ENCODE measurements at regions not wholly inside any gene's neighbourhood (a gene's known extent, or its start where the extent isn't known, plus 50 kb on each side); places are given as distances from the start of the nearest gene placed in this dataset.
A peak's percentile ranks its signal among the peaks of the same experiment; 100 is the strongest.

- Histone ChIP-seq H3K36me3 (no peaks in the 10 kb centered on the region), H3K9me3 (no peaks in the 10 kb centered on the region), H3K27ac (no peak overlapping the region), H3K4me1 (peaks cover 0 to 7% (median 6%) of the 10 kb centered on the region in 6 donors), H3K4me3 (no peak overlapping the region), H3K27me3 (replicated peaks in 1 of 7) (peaks cover 0 to 8% (median 0%) of the 10 kb centered on the region in 7 donors)
- WGBS, 5 donors, result 72 to 81% (median 73%) methylated on average over 7 of the region's 7 CpGs
- TF ChIP-seq POLR2A (IDR thresholded peaks at IDR 0.05) (no peak), POLR2AphosphoS5 (IDR thresholded peaks at IDR 0.05) (no peak), CTCF (IDR thresholded peaks at IDR 0.05 in 8 of 11, conservative IDR thresholded peaks at IDR 0.05 in 3 of 11) (no peak)
- intact Hi-C loops (cut with DNase I; ENCODE audit: low total_unique reads), result loop anchor here (5.0 kb wide), 1 partner anchor 227 kb away; no protein-coding TSS in a partner anchor
- DNase-seq, result no peak
Observed at GRCh38 chr13:26934096-26934495, 173.5 kb upstream of the GPR12 start.

DNA sequence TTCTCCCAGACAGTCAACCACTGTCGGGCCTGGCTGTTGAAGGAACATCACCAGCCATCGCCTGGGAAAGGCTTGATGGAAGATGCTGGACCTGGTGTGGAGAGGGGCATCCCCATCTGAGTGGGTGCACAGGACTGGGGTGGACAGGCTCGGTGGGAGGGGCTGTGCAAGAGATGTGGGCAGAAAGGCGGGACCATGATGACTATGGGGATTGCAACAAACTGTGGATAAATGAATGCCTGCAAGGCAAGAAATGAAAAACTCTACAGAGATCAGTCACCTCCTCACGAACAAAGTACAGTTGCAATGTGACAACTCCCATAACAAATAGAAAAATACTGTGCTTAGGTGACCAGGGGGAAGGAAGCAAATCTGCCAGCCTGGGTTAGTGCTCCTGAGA, 171.9 kb upstream of the GPR12 start:
- Histone ChIP-seq H3K36me3 (no peaks in the 10 kb centered on the region), H3K27ac (no peak overlapping the region), H3K27me3 (replicated peaks in 1 of 7) (peaks cover 0 to 9% (median 0%) of the 10 kb centered on the region in 7 donors), H3K9me3 (no peaks in the 10 kb centered on the region), H3K4me3 (no peak overlapping the region), H3K4me1 (peaks cover 0 to 7% (median 6%) of the 10 kb centered on the region in 6 donors)
- intact Hi-C loops (cut with DNase I; ENCODE audit: low total_unique reads), result loop anchor here (5.0 kb wide), 1 partner anchor 225 kb away; no protein-coding TSS in a partner anchor
- TF ChIP-seq CTCF (IDR thresholded peaks at IDR 0.05 in 8 of 11, conservative IDR thresholded peaks at IDR 0.05 in 3 of 11) (no peak), POLR2AphosphoS5 (IDR thresholded peaks at IDR 0.05) (no peak), POLR2A (IDR thresholded peaks at IDR 0.05) (no peak)
- WGBS, 5 donors, result 71 to 79% (median 72%) methylated on average over 5 of the region's 5 CpGs
- DNase-seq, result no peak

- DNase-seq, result peak; percentile 90
- no peaks in the 10 kb centered on the region for H3K9me3 ChIP-seq
- no peak overlapping the region for H3K27ac ChIP-seq
- TF ChIP-seq CTCF (IDR thresholded peaks at IDR 0.05 in 8 of 11, conservative IDR thresholded peaks at IDR 0.05 in 3 of 11) (peak; percentile 57 to 94 (median 92)), POLR2A (IDR thresholded peaks at IDR 0.05) (no peak)
- peaks cover 0 to 25% (median 0%) of the 10 kb centered on the region in 7 donors for H3K27me3 ChIP-seq (replicated peaks in 1 of 7)
- no peak overlapping the region for H3K4me3 ChIP-seq
- intact Hi-C loops (cut with DNase I; ENCODE audit: low total_unique reads), result loop anchor here (5.0 kb wide), 1 partner anchor 223 kb away; no protein-coding TSS in a partner anchor
- 14 to 20% (median 15%) methylated on average over 20 to 21 of the region's 21 CpGs for whole genome bisulfite sequencing, 5 donors
- H3K4me1 ChIP-seq, result peaks cover 0 to 7% (median 6%) of the 10 kb centered on the region in 6 donors
- no peaks in the 10 kb centered on the region for H3K36me3 ChIP-seq
Observed at GRCh38 chr13:26929971-26930730, 169.6 kb upstream of the GPR12 start.

DNA sequence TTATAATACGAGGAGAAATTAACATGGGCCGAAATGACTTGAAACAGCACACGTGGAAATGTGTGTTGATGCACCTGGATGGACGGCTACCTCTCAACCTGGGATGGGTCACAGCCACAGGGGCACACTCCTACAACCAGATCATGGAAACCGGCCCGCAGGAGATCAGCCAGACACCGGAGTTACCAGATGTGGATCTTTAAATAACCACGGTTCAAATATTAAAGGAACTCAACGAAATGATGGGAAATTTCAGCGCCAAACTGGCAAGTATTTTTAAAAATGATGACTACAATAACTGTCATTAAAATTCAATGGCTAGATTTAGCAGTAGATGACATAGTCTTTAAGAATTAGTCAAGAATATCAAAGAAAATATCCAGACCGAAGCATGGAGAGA, 166.9 kb upstream of the GPR12 start:
- peaks cover 0 to 7% (median 6%) of the 10 kb centered on the region in 6 donors for H3K4me1 ChIP-seq
- 82 to 88% (median 84%) methylated on average over 11 of the region's 11 CpGs for WGBS, 5 donors
- no peak for DNase-seq
- intact Hi-C loops (cut with DNase I; ENCODE audit: low total_unique reads), result no loop called here
- TF ChIP-seq CTCF (IDR thresholded peaks at IDR 0.05 in 8 of 11, conservative IDR thresholded peaks at IDR 0.05 in 3 of 11), result no peak
- TF ChIP-seq POLR2A (IDR thresholded peaks at IDR 0.05), result no peak
- no peak for TF ChIP-seq POLR2AphosphoS5 (IDR thresholded peaks at IDR 0.05)
- no peak overlapping the region for H3K27ac ChIP-seq
- no peak overlapping the region for H3K4me3 ChIP-seq
- no peaks in the 10 kb centered on the region for H3K9me3 ChIP-seq
- H3K36me3 ChIP-seq, result no peaks in the 10 kb centered on the region
- H3K27me3 ChIP-seq (replicated peaks in 1 of 7), result peaks cover 0 to 44% (median 0%) of the 10 kb centered on the region in 7 donors
